ENCODE measurements at regions not wholly inside any gene's neighbourhood (a gene's known extent, or its start where the extent isn't known, plus 50 kb on each side); places are given as distances from the start of the nearest gene placed in this dataset.

- no peak for DNase-seq
Measured at GRCh38 chr10:28785018-28785417, 107.7 kb downstream of the BAMBI start.

- no peak for DNase-seq
Measured at GRCh38 chr10:28788252-28788651, 110.9 kb downstream of the BAMBI start.

GRCh38 chr10:28788762-28789161 is 111.4 kb downstream of the BAMBI start:
- no peak for DNase-seq

GRCh38 chr10:28790146-28790545 is 112.8 kb downstream of the BAMBI start:
- DNase-seq, result no peak

GRCh38 chr10:28793482-28793881 is 116.2 kb downstream of the BAMBI start:
- DNase-seq, result no peak

GRCh38 chr10:28794986-28795385 is 117.7 kb downstream of the BAMBI start:
- no peak for DNase-seq

- no peak for DNase-seq
Measured at GRCh38 chr10:28796606-28797512, 119.5 kb downstream of the BAMBI start.

- DNase-seq, result no peak
Measured at GRCh38 chr10:28797904-28798371, 120.6 kb downstream of the BAMBI start.

GRCh38 chr10:28798428-28798955 is 121.2 kb downstream of the BAMBI start:
- DNase-seq, result no peak

- DNase-seq, result no peak
Measured at GRCh38 chr10:28798964-28799363, 121.6 kb downstream of the BAMBI start.

GRCh38 chr10:28800144-28800543 is 122.8 kb downstream of the BAMBI start:
- DNase-seq, result no peak

- DNase-seq, result no peak
Measured at GRCh38 chr10:28801247-28801646, 123.9 kb downstream of the BAMBI start.

- DNase-seq, result no peak
Measured at GRCh38 chr10:28801869-28802268, 124.5 kb downstream of the BAMBI start.

GRCh38 chr10:28805390-28805789 is 128.1 kb downstream of the BAMBI start:
- DNase-seq, result no peak

- DNase-seq, result no peak
Measured at GRCh38 chr10:28806488-28806941, 129.2 kb downstream of the BAMBI start.

GRCh38 chr10:28806951-28807759 is 129.8 kb downstream of the BAMBI start:
- DNase-seq, result no peak

- DNase-seq, result no peak
Measured at GRCh38 chr10:28807760-28808613, 130.7 kb downstream of the BAMBI start.

- no peak for DNase-seq
Measured at GRCh38 chr10:28808693-28809092, 131.4 kb downstream of the BAMBI start.

GRCh38 chr10:28810057-28810870 is 132.9 kb downstream of the BAMBI start:
- no peak for DNase-seq

- DNase-seq, result no peak
Measured at GRCh38 chr10:28811639-28812349, 134.5 kb downstream of the BAMBI start.

Data from NCI-H1105 treated with DMSO at 0.1 percent for 48 hours (cell line).